Activated T-cell treated with anti-CD3 and anti-CD28 coated beads, Interleukin-2, amount 50 U/mL, for 24 hours (primary cell): ENCODE measurements at regions not wholly inside any gene's neighbourhood (a gene's known extent, or its start where the extent isn't known, plus 50 kb on each side); places are given as distances from the start of the nearest gene placed in this dataset.

ENCODE experiments used
- DNase-seq: peaks from one replicate; pipeline ENCODE4 v3.0.0-alpha.2; 2020
- H3K27ac Mint-ChIP-seq: 2 replicates; pipeline ENCODE4 v1.8.0; 2020; ENCODE audit warnings: mild to moderate bottlenecking, mixed read lengths
- H3K27me3 Mint-ChIP-seq: 2 replicates; pipeline ENCODE4 v1.8.0; 2020; ENCODE audit warnings: mixed read lengths
- H3K36me3 Mint-ChIP-seq: 2 replicates; pipeline ENCODE4 v1.8.0; 2020; ENCODE audit warnings: low read depth, mixed read lengths
- H3K4me1 Mint-ChIP-seq: 2 replicates; pipeline ENCODE4 v1.8.0; 2020; ENCODE audit warnings: low read depth, mixed read lengths
- H3K4me3 Mint-ChIP-seq: 2 replicates; pipeline ENCODE4 v1.8.0; 2020; ENCODE audit warnings: mild to moderate bottlenecking, moderate library complexity, mixed read lengths
- H3K9me3 Mint-ChIP-seq: 2 replicates; pipeline ENCODE4 v1.8.0; 2020; ENCODE audit warnings: mixed read lengths

DNA sequence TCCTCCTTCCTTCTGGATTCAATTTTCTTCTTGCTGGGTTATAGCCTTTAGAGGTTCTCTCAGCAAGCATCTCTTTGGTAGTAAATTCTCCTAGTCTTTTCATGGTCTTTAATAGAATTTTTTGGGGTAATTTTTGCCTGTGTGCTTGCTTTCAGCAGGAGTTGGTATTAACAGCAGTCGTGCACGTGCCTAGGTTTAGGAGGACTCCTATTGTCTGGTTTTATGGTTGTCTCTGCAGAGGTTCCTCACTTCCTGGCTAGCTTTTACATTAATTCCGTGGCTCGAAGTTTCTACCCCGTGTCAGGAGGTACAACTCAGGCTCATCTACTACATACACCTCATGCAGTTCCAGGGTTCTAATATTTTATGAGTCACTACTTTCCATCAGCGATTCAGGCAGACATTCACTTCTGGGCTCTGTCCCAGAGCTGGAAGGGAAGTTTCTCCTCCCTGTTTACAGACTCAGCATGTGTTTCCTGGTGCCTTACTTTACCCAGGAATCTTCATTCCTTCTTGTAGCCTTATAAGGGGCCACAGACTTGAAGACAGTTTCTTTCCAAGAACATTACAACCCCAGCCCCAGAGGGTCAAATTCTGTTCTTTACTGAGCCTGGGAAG lies 643.6 kb downstream of the HS3ST4 start:
- Mint-ChIP-seq H3K9me3 (no peaks in the 10 kb centered on the region), H3K27ac (no peak overlapping the region), H3K4me3 (no peak overlapping the region), H3K27me3 (peaks cover 3% of the 10 kb centered on the region), H3K36me3 (no peaks in the 10 kb centered on the region), H3K4me1 (no peaks in the 10 kb centered on the region)
- DNase-seq, result no peak

DNA sequence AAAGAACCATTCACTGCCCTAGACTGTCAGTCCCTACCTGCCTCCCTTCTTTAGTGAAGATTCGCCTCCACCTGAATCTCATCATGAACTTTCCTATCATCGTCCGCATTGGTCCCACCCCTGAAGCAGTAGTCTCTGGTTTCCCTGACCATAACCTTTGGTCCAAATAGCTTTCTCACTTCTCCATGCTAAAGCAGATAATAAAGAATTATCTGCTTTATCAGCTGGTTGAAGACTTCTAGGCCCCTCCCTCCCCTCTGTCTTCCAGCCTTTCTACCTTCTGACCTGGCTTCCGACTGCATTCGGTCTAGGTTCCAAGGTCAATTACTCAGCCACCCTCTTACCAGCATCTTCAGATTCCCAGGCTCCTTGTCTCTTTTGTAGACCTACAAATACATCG lies 650.9 kb downstream of the HS3ST4 start:
- Mint-ChIP-seq H3K27ac (no peak overlapping the region), H3K27me3 (peaks cover 2% of the 10 kb centered on the region), H3K4me3 (no peak overlapping the region), H3K4me1 (no peaks in the 10 kb centered on the region), H3K36me3 (no peaks in the 10 kb centered on the region), H3K9me3 (no peaks in the 10 kb centered on the region)
- no peak for DNase-seq

DNA sequence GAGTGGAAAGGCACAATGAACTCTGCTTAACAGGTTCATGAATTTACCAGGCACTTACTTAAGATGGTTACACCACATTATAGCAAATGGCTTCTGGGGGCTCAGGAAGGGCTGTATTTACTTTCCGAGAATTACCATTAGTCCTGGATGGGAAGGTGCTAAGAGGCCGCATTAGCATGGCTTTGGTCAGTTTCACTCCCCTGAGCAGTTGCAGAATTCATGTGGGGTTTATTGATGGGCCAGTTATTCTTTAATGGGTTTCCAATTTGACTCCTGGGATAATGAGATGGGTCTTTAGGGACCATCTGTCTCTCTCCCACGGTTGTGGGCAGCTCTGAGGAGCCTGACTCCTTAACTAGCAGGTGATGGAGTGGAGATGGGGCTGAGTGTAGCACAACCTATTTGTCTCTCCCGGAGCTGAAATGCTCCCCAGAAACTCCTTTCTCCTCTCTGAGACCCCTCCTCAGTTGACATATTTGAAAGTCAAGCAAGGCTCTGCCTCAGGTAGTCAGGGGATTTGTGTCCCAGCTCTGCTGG lies 652.5 kb downstream of the HS3ST4 start:
- Mint-ChIP-seq H3K4me1 (no peaks in the 10 kb centered on the region), H3K9me3 (no peaks in the 10 kb centered on the region), H3K36me3 (no peaks in the 10 kb centered on the region)

DNA sequence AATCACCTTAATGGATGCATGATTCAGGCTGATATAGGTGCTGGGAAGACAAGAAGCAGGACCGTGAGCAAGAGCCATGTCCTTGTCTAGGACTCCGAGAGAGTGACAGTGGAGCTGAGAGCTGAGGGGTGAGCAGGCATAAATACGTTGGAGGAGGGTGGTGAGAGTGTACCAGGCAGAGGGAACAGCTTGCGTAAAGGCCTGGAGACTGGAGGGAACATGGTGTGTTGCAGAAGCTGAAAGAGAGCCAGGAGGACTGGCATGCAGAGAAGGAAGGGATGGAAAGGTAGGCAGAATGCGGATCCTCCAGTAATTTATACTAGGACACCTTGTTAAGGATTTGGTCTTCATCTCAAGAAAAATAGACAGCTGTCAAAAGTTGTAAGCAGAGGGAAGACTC lies 653.2 kb downstream of the HS3ST4 start:
- peaks cover 2% of the 10 kb centered on the region for H3K27me3 Mint-ChIP-seq

More for the DNA sequence above, 652.5 kb downstream of the HS3ST4 start:
- H3K27me3 Mint-ChIP-seq, result peaks cover 2% of the 10 kb centered on the region
- no peak overlapping the region for H3K4me3 Mint-ChIP-seq
- DNase-seq, result no peak
- no peak overlapping the region for H3K27ac Mint-ChIP-seq

DNA sequence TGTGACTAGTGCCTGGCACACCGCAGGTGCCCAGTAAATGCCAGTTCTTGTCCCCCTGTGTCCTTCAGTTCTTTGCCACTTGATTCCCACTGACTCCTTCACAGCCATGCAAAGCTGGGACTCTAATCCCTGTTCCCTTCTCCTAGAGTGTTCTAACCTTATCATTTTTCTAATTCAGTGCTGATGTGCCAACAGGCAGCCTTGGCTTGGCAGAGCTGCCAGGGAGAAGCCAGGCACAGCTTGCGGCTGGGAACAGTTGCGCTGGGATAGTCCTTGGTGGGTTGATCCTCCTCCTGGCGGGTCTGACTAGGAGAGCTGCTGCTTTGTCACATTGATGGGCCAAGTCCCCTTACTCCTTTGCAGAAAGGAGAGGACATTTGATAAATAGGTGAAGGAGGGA lies 654.2 kb downstream of the HS3ST4 start:
- no peak overlapping the region for H3K4me3 Mint-ChIP-seq
- H3K27ac Mint-ChIP-seq, result no peak overlapping the region
- peaks cover 1% of the 10 kb centered on the region for H3K9me3 Mint-ChIP-seq
- no peaks in the 10 kb centered on the region for H3K4me1 Mint-ChIP-seq
- peaks cover 2% of the 10 kb centered on the region for H3K27me3 Mint-ChIP-seq
- no peaks in the 10 kb centered on the region for H3K36me3 Mint-ChIP-seq
- no peak for DNase-seq

More for the DNA sequence above, 653.2 kb downstream of the HS3ST4 start:
- no peak overlapping the region for H3K27ac Mint-ChIP-seq
- H3K9me3 Mint-ChIP-seq, result no peaks in the 10 kb centered on the region
- no peak overlapping the region for H3K4me3 Mint-ChIP-seq
- H3K36me3 Mint-ChIP-seq, result no peaks in the 10 kb centered on the region
- DNase-seq, result no peak
- no peaks in the 10 kb centered on the region for H3K4me1 Mint-ChIP-seq

DNA sequence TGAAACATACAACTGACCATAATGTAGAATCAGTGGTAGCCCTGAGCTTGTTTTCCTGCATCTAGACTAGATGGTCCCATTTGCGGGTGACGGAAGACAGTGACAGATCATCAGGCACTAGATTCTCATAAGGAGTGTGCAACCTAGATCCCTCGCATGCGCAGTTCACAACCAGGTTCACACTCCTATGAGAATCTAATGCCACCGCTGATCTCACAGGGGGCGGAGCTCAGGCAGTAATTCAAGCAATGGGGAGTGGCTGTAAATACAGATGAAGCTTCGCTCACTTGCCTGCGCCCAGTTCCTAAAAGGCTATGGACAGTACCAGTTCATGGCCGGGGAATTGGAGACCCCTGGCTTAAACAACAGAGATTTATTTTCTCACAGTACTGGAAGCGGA lies 656.3 kb downstream of the HS3ST4 start:
- H3K4me1 Mint-ChIP-seq, result no peaks in the 10 kb centered on the region
- H3K36me3 Mint-ChIP-seq, result no peaks in the 10 kb centered on the region
- H3K27ac Mint-ChIP-seq, result no peak overlapping the region

DNA sequence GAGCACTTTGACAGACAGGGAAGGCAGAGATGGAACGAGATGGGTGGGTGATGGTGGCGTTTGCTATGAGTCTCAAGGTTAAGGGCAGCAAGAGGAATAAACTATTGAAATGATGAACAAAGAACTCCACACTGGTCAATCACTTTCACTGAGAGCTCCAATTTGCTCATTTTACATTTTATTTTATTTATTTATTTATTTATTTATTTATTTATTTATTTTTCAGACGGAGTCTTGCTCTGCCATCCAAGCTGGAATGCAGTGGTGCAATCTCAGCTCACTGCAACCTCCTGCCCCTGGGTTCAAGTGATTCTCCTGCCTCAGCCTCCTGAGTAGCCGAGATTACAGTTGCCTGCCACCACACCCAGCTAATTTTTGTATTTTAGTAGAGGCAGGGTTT lies 669.1 kb downstream of the HS3ST4 start:
- Mint-ChIP-seq H3K27ac (no peak overlapping the region), H3K4me3 (no peak overlapping the region), H3K27me3 (peaks cover 9% of the 10 kb centered on the region), H3K4me1 (no peaks in the 10 kb centered on the region), H3K36me3 (no peaks in the 10 kb centered on the region), H3K9me3 (peaks cover 4% of the 10 kb centered on the region)
- DNase-seq, result no peak

More for the DNA sequence above, 656.3 kb downstream of the HS3ST4 start:
- DNase-seq, result no peak
- peaks cover 2% of the 10 kb centered on the region for H3K27me3 Mint-ChIP-seq
- H3K4me3 Mint-ChIP-seq, result no peak overlapping the region
- H3K9me3 Mint-ChIP-seq, result peaks cover 3% of the 10 kb centered on the region

DNA sequence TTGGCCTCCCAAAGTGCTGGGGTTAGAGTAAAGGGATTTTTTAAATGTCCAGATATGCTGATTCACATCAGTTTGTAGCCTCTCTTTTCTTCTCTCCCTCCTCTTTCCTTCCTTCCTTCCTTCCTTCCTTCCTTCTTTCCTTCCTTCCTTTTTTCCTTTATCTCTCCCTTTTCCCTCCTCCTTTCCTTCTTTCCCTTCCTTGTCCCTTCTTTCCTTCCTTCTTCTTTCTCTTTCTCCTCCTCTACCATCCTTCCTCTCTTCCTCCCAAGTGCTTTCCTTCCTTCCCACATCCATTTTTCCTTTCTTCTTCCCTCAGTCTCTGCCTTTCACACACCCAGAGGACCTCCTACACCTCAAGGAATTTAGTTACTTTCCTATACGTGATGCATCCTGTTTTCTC lies 671.8 kb downstream of the HS3ST4 start:
- H3K27me3 Mint-ChIP-seq, result peaks cover 26% of the 10 kb centered on the region
- H3K27ac Mint-ChIP-seq, result no peak overlapping the region
- DNase-seq, result no peak
- H3K4me1 Mint-ChIP-seq, result no peaks in the 10 kb centered on the region
- H3K9me3 Mint-ChIP-seq, result no peaks in the 10 kb centered on the region
- no peak overlapping the region for H3K4me3 Mint-ChIP-seq
- H3K36me3 Mint-ChIP-seq, result no peaks in the 10 kb centered on the region

DNA sequence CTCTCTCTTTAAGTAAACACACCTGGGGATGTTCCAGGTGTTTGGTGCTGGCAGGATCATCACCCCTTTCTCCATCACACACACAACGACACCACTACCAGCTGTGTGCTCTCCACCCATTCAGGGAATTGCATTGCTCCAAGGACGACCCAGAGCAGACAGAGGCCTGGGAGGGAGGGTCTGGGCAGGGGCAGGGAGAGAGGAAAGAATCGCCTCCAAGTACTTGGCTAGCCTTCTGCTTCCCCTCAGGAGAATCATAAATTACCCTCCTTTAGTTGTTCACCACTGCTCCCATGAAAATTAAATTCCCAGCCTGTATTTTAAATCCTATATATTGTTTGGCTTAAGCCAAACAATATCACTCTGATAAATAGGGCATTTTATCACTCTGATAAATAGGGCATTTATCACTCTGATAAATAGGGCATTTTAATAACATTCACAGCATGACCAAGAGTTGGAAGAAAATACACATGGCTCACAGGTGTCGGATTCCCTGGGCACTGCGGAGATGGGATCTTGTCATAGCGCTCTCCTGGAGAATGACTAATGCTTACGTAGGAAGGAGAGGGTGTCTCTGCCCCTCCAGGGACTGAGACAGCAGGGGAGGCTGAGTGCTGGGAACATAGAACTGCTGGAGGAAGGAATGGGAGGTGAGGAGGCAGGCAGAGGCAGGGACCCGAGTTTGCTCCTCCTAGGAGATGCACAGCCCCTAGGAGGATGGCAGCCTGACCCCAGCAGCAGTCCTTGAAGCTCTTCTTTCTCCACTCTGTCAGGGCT lies 673.6 kb downstream of the HS3ST4 start:
- no peaks in the 10 kb centered on the region for H3K9me3 Mint-ChIP-seq
- H3K4me3 Mint-ChIP-seq, result no peak overlapping the region
- no peak for DNase-seq
- H3K4me1 Mint-ChIP-seq, result no peaks in the 10 kb centered on the region
- H3K36me3 Mint-ChIP-seq, result no peaks in the 10 kb centered on the region
- H3K27me3 Mint-ChIP-seq, result peaks cover 26% of the 10 kb centered on the region
- H3K27ac Mint-ChIP-seq, result no peak overlapping the region

DNA sequence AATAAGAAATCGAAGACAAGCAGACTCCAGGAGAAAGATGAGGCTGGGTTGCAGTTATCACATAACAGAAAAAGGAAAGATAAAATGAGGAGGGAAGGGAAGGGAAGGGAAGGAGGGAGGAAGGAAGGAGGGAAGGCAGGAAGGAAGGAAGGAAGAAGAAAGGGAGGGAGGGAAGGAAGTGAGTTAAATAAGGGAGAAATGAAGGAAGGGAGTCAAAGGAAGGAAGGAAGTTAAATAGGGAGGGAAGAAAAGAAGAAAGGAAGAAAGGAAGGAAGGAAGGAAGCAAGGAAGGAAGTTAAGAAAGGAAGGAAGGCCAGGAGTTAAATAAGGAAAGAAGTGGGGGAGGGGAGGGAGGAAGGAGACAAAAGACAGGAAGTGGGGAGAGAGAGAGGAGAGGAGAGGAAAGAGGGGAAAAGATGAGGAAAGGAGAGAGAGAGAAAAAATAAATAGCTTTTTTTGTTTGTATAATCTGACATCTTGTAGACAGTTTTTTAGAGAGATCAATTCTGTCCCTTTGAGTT lies 679.6 kb downstream of the HS3ST4 start:
- no peak for DNase-seq
- H3K4me1 Mint-ChIP-seq, result no peaks in the 10 kb centered on the region
- no peaks in the 10 kb centered on the region for H3K36me3 Mint-ChIP-seq
- H3K27ac Mint-ChIP-seq, result no peak overlapping the region
- H3K4me3 Mint-ChIP-seq, result no peak overlapping the region
- H3K27me3 Mint-ChIP-seq, result peaks cover 11% of the 10 kb centered on the region
- no peaks in the 10 kb centered on the region for H3K9me3 Mint-ChIP-seq

DNA sequence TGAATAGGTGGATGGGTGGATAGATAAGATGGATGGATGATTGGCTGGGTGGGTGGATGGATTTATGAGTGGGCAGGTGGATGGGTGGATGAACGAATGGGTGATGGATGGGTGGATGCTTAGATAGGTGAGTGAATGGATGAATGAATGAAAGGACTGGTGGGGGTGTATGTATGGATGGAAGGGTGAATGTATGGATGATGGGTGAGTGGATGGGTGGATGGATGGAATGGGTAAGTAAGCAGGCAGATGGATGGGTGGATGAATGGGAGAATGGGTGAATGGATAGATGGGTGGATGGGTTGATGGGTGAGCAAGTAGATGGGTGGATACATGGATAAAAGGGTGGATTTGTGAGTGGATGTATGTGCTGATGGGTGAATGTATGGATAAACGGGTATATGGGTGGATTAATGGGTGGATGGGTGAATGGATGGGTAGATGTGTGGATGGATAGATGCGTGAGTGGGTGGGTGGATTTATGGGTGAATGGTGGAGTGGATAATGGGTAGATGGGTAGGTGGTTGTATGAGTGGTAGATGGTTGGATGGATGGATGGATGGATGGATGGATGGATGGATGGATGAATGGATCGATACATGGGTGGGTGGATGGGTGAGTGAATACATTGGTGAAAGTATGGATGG lies 682.6 kb downstream of the HS3ST4 start:
- no peaks in the 10 kb centered on the region for H3K27me3 Mint-ChIP-seq
- no peaks in the 10 kb centered on the region for H3K9me3 Mint-ChIP-seq
- no peaks in the 10 kb centered on the region for H3K4me1 Mint-ChIP-seq
- H3K4me3 Mint-ChIP-seq, result no peak overlapping the region
- no peaks in the 10 kb centered on the region for H3K36me3 Mint-ChIP-seq
- no peak overlapping the region for H3K27ac Mint-ChIP-seq
- no peak for DNase-seq

DNA sequence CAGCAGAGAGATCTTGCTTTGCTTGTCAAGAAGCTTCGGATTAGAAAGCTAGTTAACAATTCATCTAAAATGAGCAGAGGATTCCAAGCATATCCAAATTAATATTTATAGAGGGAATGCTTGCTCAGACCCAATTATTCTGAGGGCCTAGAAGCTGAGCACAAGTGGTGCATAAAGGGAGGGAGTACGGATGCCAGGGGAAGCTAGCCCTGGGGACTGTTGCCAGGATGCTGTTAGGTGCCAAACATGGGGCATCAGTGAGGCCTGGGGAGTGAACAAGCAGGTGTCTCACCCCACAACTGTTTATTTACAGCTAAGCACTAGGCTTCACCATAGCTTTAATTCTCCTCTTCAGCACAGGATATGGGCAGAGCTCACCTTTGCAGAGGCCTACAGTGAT lies 684.1 kb upstream of the C16orf82 start:
- H3K4me3 Mint-ChIP-seq, result no peak overlapping the region
- H3K27ac Mint-ChIP-seq, result no peak overlapping the region
- H3K9me3 Mint-ChIP-seq, result no peaks in the 10 kb centered on the region
- DNase-seq, result no peak
- peaks cover 10% of the 10 kb centered on the region for H3K27me3 Mint-ChIP-seq
- no peaks in the 10 kb centered on the region for H3K36me3 Mint-ChIP-seq
- no peaks in the 10 kb centered on the region for H3K4me1 Mint-ChIP-seq

DNA sequence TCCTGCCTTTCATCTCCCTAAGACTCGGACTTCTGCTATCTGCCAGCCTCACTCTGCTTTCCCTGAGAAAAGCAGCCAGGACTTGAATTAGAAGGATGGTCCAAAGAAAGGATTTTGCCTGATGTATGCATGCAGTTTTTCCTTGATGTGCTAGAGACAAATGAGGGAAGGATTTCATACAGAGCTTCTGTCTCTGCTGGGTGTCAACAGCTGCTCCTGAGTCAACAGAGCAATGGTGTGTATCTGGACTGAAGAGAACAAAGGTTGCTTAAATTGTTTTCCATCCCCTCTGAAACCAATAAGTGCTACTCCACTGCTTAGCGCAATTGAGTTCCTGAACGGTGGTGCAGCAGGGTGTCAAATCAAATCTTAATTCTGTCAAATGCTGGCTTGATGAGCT lies 680.6 kb upstream of the C16orf82 start:
- Mint-ChIP-seq H3K9me3 (no peaks in the 10 kb centered on the region), H3K27me3 (peaks cover 15% of the 10 kb centered on the region), H3K4me3 (no peak overlapping the region), H3K36me3 (no peaks in the 10 kb centered on the region), H3K27ac (no peak overlapping the region), H3K4me1 (no peaks in the 10 kb centered on the region)
- no peak for DNase-seq

DNA sequence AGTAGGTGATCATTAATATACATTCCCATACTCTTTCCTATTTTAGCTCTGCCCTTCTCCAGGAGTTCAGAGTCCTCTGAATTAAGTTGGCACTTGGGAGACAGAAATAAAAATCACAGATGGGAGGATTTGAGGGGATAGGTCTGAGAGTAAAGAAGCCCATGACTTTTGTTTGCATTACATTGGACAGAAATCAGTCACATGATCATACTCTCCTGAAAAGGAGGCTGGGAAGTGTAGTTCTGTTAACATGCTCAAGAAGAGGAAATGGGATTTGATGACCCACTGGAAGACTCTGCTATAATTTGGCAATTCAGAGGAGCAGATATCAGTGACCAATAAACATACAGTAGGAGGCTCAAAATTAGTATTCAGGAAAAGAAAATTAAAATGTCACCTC lies 674.9 kb upstream of the C16orf82 start:
- Mint-ChIP-seq H3K4me3 (no peak overlapping the region), H3K27me3 (peaks cover 20% of the 10 kb centered on the region), H3K36me3 (no peaks in the 10 kb centered on the region), H3K27ac (no peak overlapping the region), H3K9me3 (peaks cover 5% of the 10 kb centered on the region), H3K4me1 (no peaks in the 10 kb centered on the region)
- DNase-seq, result no peak

DNA sequence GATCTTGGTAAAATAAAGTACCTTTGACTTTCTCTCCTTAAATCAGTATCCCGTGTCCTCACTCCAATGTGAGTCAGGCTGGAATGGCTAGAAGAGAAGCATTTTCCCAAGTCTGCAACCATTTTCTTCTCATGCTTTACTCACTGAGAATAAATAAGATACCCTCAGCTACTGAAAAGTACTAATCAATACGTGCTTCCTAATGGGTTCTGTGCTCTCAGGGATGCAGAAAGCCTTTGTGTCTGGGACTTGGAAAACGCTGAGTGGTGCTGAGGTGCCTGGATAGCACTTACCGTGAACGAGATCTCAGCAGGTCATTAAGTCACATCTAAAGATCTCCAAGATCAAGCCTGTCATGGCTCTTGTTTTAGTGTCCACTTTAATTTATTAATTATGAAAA lies 672.3 kb upstream of the C16orf82 start:
- no peak overlapping the region for H3K4me3 Mint-ChIP-seq
- H3K27ac Mint-ChIP-seq, result no peak overlapping the region

More for the DNA sequence above, 672.3 kb upstream of the C16orf82 start:
- Mint-ChIP-seq H3K36me3 (no peaks in the 10 kb centered on the region), H3K27me3 (peaks cover 20% of the 10 kb centered on the region), H3K9me3 (peaks cover 5% of the 10 kb centered on the region), H3K4me1 (no peaks in the 10 kb centered on the region)
- DNase-seq, result no peak
